GM21447 (cell line): ENCODE measurements at regions not wholly inside any gene's neighbourhood (a gene's known extent, or its start where the extent isn't known, plus 50 kb on each side); places are given as distances from the start of the nearest gene placed in this dataset.
A peak's percentile ranks its signal among the peaks of the same experiment; 100 is the strongest.
"Not testable (repeated sequence)": the region's sequence is repeated elsewhere in the genome, so short reads cannot be mapped to it uniquely, and the experiment has no call there.

Experiments
- ATAC-seq: cut with Tn5 transposase; IDR thresholded peaks from one replicate; pipeline ENCODE4 v1.9.1; 2021; ENCODE audit not compliant: unreplicated experiment

GRCh38 chr10:124152139-124153022 lies 59.0 kb upstream of the CHST15 start:
- ATAC-seq: no peak

GRCh38 chr10:124151466-124152095 lies 58.2 kb upstream of the CHST15 start:
- no peak for ATAC-seq

GRCh38 chr10:124150807-124151417 lies 57.5 kb upstream of the CHST15 start:
- ATAC-seq: no peak

GRCh38 chr10:124150189-124150806 lies 56.9 kb upstream of the CHST15 start:
- ATAC-seq: no peak

- ATAC-seq: peak; percentile 29
Observed at GRCh38 chr10:124149189-124150042, 56.0 kb upstream of the CHST15 start.

GRCh38 chr10:124148509-124149188 lies 55.3 kb upstream of the CHST15 start:
- not testable (repeated sequence) for ATAC-seq

GRCh38 chr10:124146483-124146882 lies 53.1 kb upstream of the CHST15 start:
- ATAC-seq: no peak

GRCh38 chr10:124145109-124145870 lies 51.9 kb upstream of the CHST15 start:
- no peak for ATAC-seq

- no peak for ATAC-seq
Observed at GRCh38 chr10:124144536-124144935, 51.1 kb upstream of the CHST15 start.

- ATAC-seq: no peak
Observed at GRCh38 chr10:124143721-124144120, 50.3 kb upstream of the CHST15 start.
